Gastroesophageal sphincter (tissue), 3 donors: ENCODE measurements at regions not wholly inside any gene's neighbourhood (a gene's known extent, or its start where the extent isn't known, plus 50 kb on each side); places are given as distances from the start of the nearest gene placed in this dataset.

Source experiments
- CTCF ChIP-seq, 4 experiments: fragments of 200-600 bp in 2 of 4; fragments of 450-650 bp in 2 of 4; sonication (generic) in 1 of 4; IDR thresholded peaks; one replicate each; pipeline ENCODE4 v1.5.1; 2017 to 2019; ENCODE audit warnings: antibody characterized with exemption in 4 of 4, mild to moderate bottlenecking in 2 of 4, moderate library complexity in 2 of 4
- EP300 ChIP-seq: sonication (generic); formaldehyde crosslinking; IDR thresholded peaks from one replicate; pipeline ENCODE4 v1.6.1; 2017; ENCODE audit warnings: antibody characterized with exemption, mild to moderate bottlenecking
- POLR2A ChIP-seq, 2 donors: fragments of 450-650 bp; IDR thresholded peaks; one replicate each; pipeline ENCODE4 v1.6.1; 2017; ENCODE audit warnings: antibody characterized with exemption in 2 of 2, mild to moderate bottlenecking in 2 of 2, moderate library complexity in 1 of 2
- POLR2AphosphoS5 ChIP-seq: sonication (generic); formaldehyde crosslinking; IDR thresholded peaks from one replicate; pipeline ENCODE4 v1.6.1; 2017; ENCODE audit warnings: antibody characterized with exemption

GRCh38 chr13:55563267-55563666 lies 1577.5 kb upstream of the PRR20A start:
- TF ChIP-seq CTCF (IDR thresholded peaks at IDR 0.05) (no peak), POLR2A (IDR thresholded peaks at IDR 0.05) (no peak), EP300 (no peak), POLR2AphosphoS5 (no peak)
